KMS-11 (cell line): ENCODE measurements at regions not wholly inside any gene's neighbourhood (a gene's known extent, or its start where the extent isn't known, plus 50 kb on each side); places are given as distances from the start of the nearest gene placed in this dataset.

Experiments used
- H2AFZ ChIP-seq: fragments of 200-600 bp; sonication (generic); 2 replicates; pipeline ENCODE4 v1.6.1; 2016; ENCODE audit warnings: antibody characterized with exemption, mixed run types, low read depth
- H3K27ac ChIP-seq: fragments of 200-600 bp; sonication (generic); 2 replicates; pipeline ENCODE4 v1.6.1; 2016; ENCODE audit warnings: mild to moderate bottlenecking, mixed run types
- H3K27me3 ChIP-seq: fragments of 200-600 bp; sonication (generic); 2 replicates; pipeline ENCODE4 v1.6.1; 2017; ENCODE audit warnings: mild to moderate bottlenecking, low read depth, mixed run types, moderate library complexity; ENCODE audit not compliant: insufficient read depth
- H3K36me3 ChIP-seq: fragments of 200-600 bp; sonication (generic); 2 replicates; pipeline ENCODE4 v1.6.1; 2017; ENCODE audit warnings: mild to moderate bottlenecking, mixed run types; ENCODE audit not compliant: insufficient read depth
- H3K4me1 ChIP-seq: fragments of 200-600 bp; sonication (generic); 2 replicates; pipeline ENCODE4 v1.6.1; 2016; ENCODE audit warnings: mild to moderate bottlenecking, low read depth, mixed run types; ENCODE audit not compliant: poor library complexity, severe bottlenecking
- H3K4me2 ChIP-seq: fragments of 200-600 bp; sonication (generic); 2 replicates; pipeline ENCODE4 v1.7.0; 2016; ENCODE audit warnings: mild to moderate bottlenecking, mixed run types
- H3K4me3 ChIP-seq: fragments of 200-600 bp; sonication (generic); IDR thresholded peaks from 2 replicates; pipeline ENCODE4 v1.6.1; 2017; ENCODE audit warnings: low read depth, low read length, mixed read lengths; ENCODE audit not compliant: insufficient read depth
- H3K79me2 ChIP-seq: fragments of 200-600 bp; sonication (generic); 2 replicates; pipeline ENCODE4 v1.6.1; 2016; ENCODE audit warnings: low read depth, mixed run types; ENCODE audit not compliant: insufficient read depth
- H3K9ac ChIP-seq: fragments of 200-600 bp; sonication (generic); 2 replicates; pipeline ENCODE4 v1.6.1; 2016; ENCODE audit warnings: mild to moderate bottlenecking, mixed run types
- H4K20me1 ChIP-seq: fragments of 200-600 bp; sonication (generic); 2 replicates; pipeline ENCODE4 v1.6.1; 2016; ENCODE audit warnings: mild to moderate bottlenecking, mixed run types; ENCODE audit not compliant: insufficient read depth
- CTCF ChIP-seq: fragments of 200-600 bp; sonication (generic); conservative IDR thresholded peaks from 2 replicates; pipeline ENCODE4 v1.6.1; 2017; ENCODE audit warnings: low read depth, mild to moderate bottlenecking, antibody characterized with exemption, low read length, moderate library complexity, mixed read lengths

- no peaks in the 10 kb centered on the region for H3K36me3 ChIP-seq
- no peak for TF ChIP-seq CTCF
- H3K9ac ChIP-seq: no peak overlapping the region
- H2AFZ ChIP-seq: no peak overlapping the region
- H3K27ac ChIP-seq: no peak overlapping the region
- peaks cover 6% of the 10 kb centered on the region for H3K4me1 ChIP-seq
- H3K4me2 ChIP-seq: no peak overlapping the region
- H4K20me1 ChIP-seq: no peaks in the 10 kb centered on the region
- no peaks in the 10 kb centered on the region for H3K27me3 ChIP-seq
- H3K4me3 ChIP-seq: no peak overlapping the region
- no peaks in the 10 kb centered on the region for H3K79me2 ChIP-seq
Observed at GRCh38 chr1:221190249-221190648, 311.0 kb downstream of the HLX start.

GRCh38 chr1:221192055-221192454 is 312.8 kb downstream of the HLX start:
- Histone ChIP-seq H2AFZ (no peak overlapping the region), H3K4me1 (peaks cover 6% of the 10 kb centered on the region), H3K36me3 (no peaks in the 10 kb centered on the region), H3K4me2 (no peak overlapping the region), H3K27me3 (no peaks in the 10 kb centered on the region), H3K79me2 (no peaks in the 10 kb centered on the region), H3K27ac (no peak overlapping the region), H3K9ac (no peak overlapping the region), H3K4me3 (no peak overlapping the region), H4K20me1 (no peaks in the 10 kb centered on the region)
- no peak for TF ChIP-seq CTCF

- no peak for TF ChIP-seq CTCF
- Histone ChIP-seq H3K4me3 (no peak overlapping the region), H3K4me1 (peaks cover 13% of the 10 kb centered on the region), H3K4me2 (no peak overlapping the region), H3K36me3 (no peaks in the 10 kb centered on the region), H2AFZ (no peak overlapping the region), H3K27me3 (no peaks in the 10 kb centered on the region), H3K9ac (no peak overlapping the region), H4K20me1 (no peaks in the 10 kb centered on the region), H3K27ac (no peak overlapping the region), H3K79me2 (no peaks in the 10 kb centered on the region)
Observed at GRCh38 chr1:221200464-221200863, 321.2 kb downstream of the HLX start.

- no peaks in the 10 kb centered on the region for H4K20me1 ChIP-seq
- no peak overlapping the region for H3K27ac ChIP-seq
- no peak overlapping the region for H3K4me2 ChIP-seq
- H3K79me2 ChIP-seq: no peaks in the 10 kb centered on the region
- H2AFZ ChIP-seq: no peak overlapping the region
- no peak for TF ChIP-seq CTCF
- no peaks in the 10 kb centered on the region for H3K27me3 ChIP-seq
- H3K4me1 ChIP-seq: peaks cover 13% of the 10 kb centered on the region
- no peak overlapping the region for H3K9ac ChIP-seq
- H3K36me3 ChIP-seq: no peaks in the 10 kb centered on the region
- no peak overlapping the region for H3K4me3 ChIP-seq
Observed at GRCh38 chr1:221201773-221202172, 322.5 kb downstream of the HLX start.
